Vagina (tissue), 2 donors: ENCODE measurements at regions not wholly inside any gene's neighbourhood (a gene's known extent, or its start where the extent isn't known, plus 50 kb on each side); places are given as distances from the start of the nearest gene placed in this dataset.

Source experiments
- DNase-seq, 2 donors: peaks; one replicate each; pipeline ENCODE4 v3.0.0-alpha.2; 2017; ENCODE audit errors: extremely low spot score in 2 of 2
- H3K27ac ChIP-seq: fragments of 200-600 bp; sonication (generic); one replicate; pipeline ENCODE4 v1.5.1; 2019
- H3K27me3 ChIP-seq: fragments of 200-600 bp; sonication (generic); one replicate; pipeline ENCODE4 v1.5.1; 2019
- H3K36me3 ChIP-seq, 2 donors: fragments of 200-600 bp; sonication (generic); one replicate each; pipeline ENCODE4 v1.5.1; 2017 to 2019
- H3K4me1 ChIP-seq: fragments of 200-600 bp; sonication (generic); one replicate; pipeline ENCODE4 v1.5.1; 2019
- H3K4me3 ChIP-seq, 2 donors: fragments of 200-600 bp; sonication (generic); 1 replicate in 1 of 2; 2 replicates in 1 of 2; pipeline ENCODE4 v1.5.1; 2016 to 2019
- H3K9me3 ChIP-seq: fragments of 200-600 bp; sonication (generic); one replicate; pipeline ENCODE4 v1.5.1; 2019
- POLR2A ChIP-seq, 2 donors: fragments of 450-650 bp; IDR thresholded peaks; one replicate each; pipeline ENCODE4 v1.6.1; 2017; ENCODE audit warnings: antibody characterized with exemption in 2 of 2, mild to moderate bottlenecking in 2 of 2, moderate library complexity in 2 of 2
- POLR2AphosphoS5 ChIP-seq, 2 donors: sonication (generic); formaldehyde crosslinking; IDR thresholded peaks; one replicate each; pipeline ENCODE4 v1.9.0; 2017; ENCODE audit warnings: antibody characterized with exemption in 2 of 2, mild to moderate bottlenecking in 2 of 2, low read depth in 1 of 2; ENCODE audit not compliant: insufficient read depth in 1 of 2
- intact Hi-C: fragments of 100-400 bp; cut with DNase I; formaldehyde crosslinking; loops from one replicate; pipeline ENCODE4 v1.15.1; 2023
- TF ChIP-seq, protein P1 (sequence below), 3 experiments: fragments of 450-650 bp in 2 of 3; fragments of 200-600 bp in 1 of 3; sonication (generic) in 1 of 3; IDR thresholded peaks; one replicate each; pipeline ENCODE4 v1.5.1; 2017 to 2019; ENCODE audit warnings: antibody characterized with exemption in 3 of 3, mild to moderate bottlenecking in 2 of 3, moderate library complexity in 2 of 3

DNA sequence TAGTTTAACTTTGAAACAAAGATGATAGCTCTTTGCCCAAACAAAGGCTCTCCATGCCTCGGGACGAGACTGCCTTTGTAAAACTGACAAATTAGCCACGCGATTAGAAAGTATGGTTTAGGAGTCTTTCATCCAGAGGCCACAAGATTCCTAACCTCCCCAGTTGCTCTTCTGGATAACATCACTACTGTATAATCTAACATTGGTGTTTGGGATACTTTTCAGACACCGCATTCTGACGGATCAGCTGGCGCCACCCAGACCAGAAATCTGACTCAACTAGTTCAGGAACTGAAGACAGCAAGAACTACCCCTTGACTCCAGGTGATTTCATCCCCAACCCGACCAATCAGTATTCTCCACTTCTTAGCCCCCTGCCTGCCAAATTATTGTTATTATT is 98.1 kb upstream of the TEX13D start:
- Histone ChIP-seq H3K27me3 (no peaks in the 10 kb centered on the region), H3K4me1 (no peaks in the 10 kb centered on the region), H3K36me3 (no peaks in the 10 kb centered on the region), H3K9me3 (no peaks in the 10 kb centered on the region), H3K27ac (no peak overlapping the region), H3K4me3 (no peak overlapping the region)
- intact Hi-C loops = no loop called here
- DNase-seq = no peak
- TF ChIP-seq POLR2A (IDR thresholded peaks at IDR 0.05) (no peak), POLR2AphosphoS5 (IDR thresholded peaks at IDR 0.05; ENCODE audit: insufficient read depth in 1 of 2, low read depth in 1 of 2) (no peak)
- TF ChIP-seq, protein P1, sequence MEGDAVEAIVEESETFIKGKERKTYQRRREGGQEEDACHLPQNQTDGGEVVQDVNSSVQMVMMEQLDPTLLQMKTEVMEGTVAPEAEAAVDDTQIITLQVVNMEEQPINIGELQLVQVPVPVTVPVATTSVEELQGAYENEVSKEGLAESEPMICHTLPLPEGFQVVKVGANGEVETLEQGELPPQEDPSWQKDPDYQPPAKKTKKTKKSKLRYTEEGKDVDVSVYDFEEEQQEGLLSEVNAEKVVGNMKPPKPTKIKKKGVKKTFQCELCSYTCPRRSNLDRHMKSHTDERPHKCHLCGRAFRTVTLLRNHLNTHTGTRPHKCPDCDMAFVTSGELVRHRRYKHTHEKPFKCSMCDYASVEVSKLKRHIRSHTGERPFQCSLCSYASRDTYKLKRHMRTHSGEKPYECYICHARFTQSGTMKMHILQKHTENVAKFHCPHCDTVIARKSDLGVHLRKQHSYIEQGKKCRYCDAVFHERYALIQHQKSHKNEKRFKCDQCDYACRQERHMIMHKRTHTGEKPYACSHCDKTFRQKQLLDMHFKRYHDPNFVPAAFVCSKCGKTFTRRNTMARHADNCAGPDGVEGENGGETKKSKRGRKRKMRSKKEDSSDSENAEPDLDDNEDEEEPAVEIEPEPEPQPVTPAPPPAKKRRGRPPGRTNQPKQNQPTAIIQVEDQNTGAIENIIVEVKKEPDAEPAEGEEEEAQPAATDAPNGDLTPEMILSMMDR (IDR thresholded peaks at IDR 0.05) = no peak

DNA sequence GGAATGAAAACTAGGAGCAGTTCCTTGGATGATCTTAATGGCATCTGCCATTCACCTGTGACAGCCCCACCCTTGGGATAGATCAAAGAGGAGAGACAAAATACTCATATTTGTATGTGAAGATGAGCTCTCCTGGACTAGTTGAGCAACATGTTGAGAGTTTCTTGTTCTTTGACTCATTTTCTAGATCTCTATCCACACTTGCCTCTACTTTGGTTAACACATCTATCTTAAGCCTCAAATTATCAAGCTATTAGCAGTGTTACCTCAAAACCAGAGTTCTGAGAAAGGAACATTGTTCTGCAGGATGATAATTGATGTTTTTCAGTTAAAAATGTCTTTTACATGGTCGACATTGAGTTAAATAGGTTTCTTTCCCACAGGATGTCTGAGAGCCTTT is 94.2 kb upstream of the TEX13D start:
- no peak for TF ChIP-seq POLR2A (IDR thresholded peaks at IDR 0.05)
- TF ChIP-seq, protein P1 (IDR thresholded peaks at IDR 0.05) = no peak
- no peak for TF ChIP-seq POLR2AphosphoS5 (IDR thresholded peaks at IDR 0.05; ENCODE audit: insufficient read depth in 1 of 2, low read depth in 1 of 2)
- no peak overlapping the region for H3K4me3 ChIP-seq
- H3K27me3 ChIP-seq = no peaks in the 10 kb centered on the region
- no peak overlapping the region for H3K27ac ChIP-seq
- H3K4me1 ChIP-seq = no peaks in the 10 kb centered on the region
- intact Hi-C loops = no loop called here
- no peaks in the 10 kb centered on the region for H3K36me3 ChIP-seq
- no peaks in the 10 kb centered on the region for H3K9me3 ChIP-seq
- no peak for DNase-seq

DNA sequence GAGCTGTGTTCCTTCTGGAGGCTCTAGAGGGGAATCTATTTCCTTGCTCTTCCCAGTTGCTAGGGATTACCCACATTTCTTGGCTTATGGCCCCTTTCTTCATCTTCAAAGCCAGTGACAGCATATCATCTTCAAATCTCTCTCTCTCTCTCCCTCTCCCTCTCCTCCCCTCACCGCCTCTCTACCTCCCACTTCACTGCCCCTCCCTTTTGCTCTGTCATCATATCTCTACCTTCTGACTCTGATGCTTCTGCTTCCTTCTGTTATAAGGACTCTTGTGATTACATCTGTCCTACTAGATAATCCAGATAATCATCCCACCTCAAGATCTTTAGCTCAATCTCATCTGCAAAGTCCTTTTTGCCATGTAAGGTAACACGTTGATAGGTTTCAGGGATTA is 93.1 kb upstream of the TEX13D start:
- intact Hi-C loops = no loop called here
- H3K36me3 ChIP-seq = no peaks in the 10 kb centered on the region
- DNase-seq = no peak
- TF ChIP-seq POLR2AphosphoS5 (IDR thresholded peaks at IDR 0.05; ENCODE audit: insufficient read depth in 1 of 2, low read depth in 1 of 2) (no peak), POLR2A (IDR thresholded peaks at IDR 0.05) (no peak)
- TF ChIP-seq, protein P1 (IDR thresholded peaks at IDR 0.05) = no peak
- no peaks in the 10 kb centered on the region for H3K27me3 ChIP-seq
- H3K4me1 ChIP-seq = no peaks in the 10 kb centered on the region
- no peak overlapping the region for H3K27ac ChIP-seq
- H3K9me3 ChIP-seq = no peaks in the 10 kb centered on the region
- H3K4me3 ChIP-seq = no peak overlapping the region

DNA sequence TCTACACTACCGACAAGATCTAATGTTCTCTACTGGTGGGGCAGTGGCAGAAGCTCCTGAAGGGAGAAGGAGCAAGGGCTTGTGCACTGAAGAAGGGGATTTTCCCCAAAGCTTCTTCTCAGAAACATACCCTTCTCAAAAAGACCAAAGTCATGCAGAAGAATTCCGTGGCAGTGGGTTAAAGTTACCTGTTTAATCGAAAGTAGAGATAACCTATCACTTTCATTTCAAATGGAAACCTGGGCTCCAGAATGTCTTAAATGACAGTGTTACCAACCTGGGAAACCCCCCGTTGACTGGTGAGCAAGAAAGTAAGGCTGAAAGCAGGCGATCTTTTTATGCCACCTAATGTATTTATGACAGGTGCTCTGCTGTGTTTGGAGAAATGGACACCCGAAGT is 92.5 kb upstream of the TEX13D start:
- Histone ChIP-seq H3K36me3 (no peaks in the 10 kb centered on the region), H3K27ac (no peak overlapping the region), H3K4me1 (no peaks in the 10 kb centered on the region), H3K27me3 (no peaks in the 10 kb centered on the region), H3K9me3 (no peaks in the 10 kb centered on the region), H3K4me3 (no peak overlapping the region)
- intact Hi-C loops = no loop called here
- TF ChIP-seq POLR2AphosphoS5 (IDR thresholded peaks at IDR 0.05; ENCODE audit: insufficient read depth in 1 of 2, low read depth in 1 of 2) (no peak), POLR2A (IDR thresholded peaks at IDR 0.05) (no peak)
- TF ChIP-seq, protein P1 (IDR thresholded peaks at IDR 0.05) = no peak
- DNase-seq = no peak

DNA sequence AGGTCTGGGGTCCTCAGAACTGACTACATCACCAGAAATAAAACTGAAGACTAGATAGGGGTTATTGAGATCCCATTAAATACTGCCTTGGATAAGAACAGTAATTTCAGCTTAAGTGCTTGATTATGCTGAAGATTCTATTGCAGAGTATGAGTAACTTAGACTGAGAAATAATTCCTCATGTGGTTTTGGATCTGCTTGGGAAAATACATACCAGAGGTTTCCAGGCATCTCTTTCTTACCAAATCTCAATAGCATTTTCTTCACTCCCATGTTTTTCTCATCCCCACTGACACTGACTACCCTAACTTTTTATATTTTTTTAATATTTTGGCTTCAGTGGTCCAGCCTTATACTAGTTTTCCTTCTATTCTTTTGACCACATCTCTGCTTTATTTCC is 92.0 kb upstream of the TEX13D start:
- Histone ChIP-seq H3K36me3 (no peaks in the 10 kb centered on the region), H3K27me3 (no peaks in the 10 kb centered on the region), H3K4me1 (no peaks in the 10 kb centered on the region), H3K9me3 (no peaks in the 10 kb centered on the region), H3K4me3 (no peak overlapping the region), H3K27ac (no peak overlapping the region)
- intact Hi-C loops = no loop called here
- DNase-seq = no peak
- TF ChIP-seq POLR2AphosphoS5 (IDR thresholded peaks at IDR 0.05; ENCODE audit: insufficient read depth in 1 of 2, low read depth in 1 of 2) (no peak), POLR2A (IDR thresholded peaks at IDR 0.05) (no peak)
- TF ChIP-seq, protein P1 (IDR thresholded peaks at IDR 0.05) = no peak
